ENCODE measurements at regions not wholly inside any gene's neighbourhood (a gene's known extent, or its start where the extent isn't known, plus 50 kb on each side); places are given as distances from the start of the nearest gene placed in this dataset.

DNA sequence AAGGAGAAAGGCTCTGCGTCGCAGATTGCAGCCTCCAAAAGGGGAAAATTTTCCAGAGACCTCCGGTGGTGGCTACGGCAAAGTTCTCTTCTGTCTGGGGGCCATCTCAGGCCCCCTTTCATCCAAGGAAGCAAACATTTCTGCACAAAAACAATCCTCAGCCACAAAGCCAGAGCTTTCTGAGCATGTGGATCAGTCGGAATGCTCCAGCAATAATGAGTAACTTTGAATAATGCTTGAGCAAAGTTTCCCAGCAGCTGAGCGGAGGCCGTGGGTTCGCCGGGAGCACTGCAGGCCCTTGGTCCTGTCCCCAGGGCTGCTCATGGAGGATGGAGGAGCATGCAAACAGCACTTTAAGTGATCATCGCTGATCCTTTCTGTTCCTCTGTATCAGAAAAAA, 60.2 kb upstream of the UNC5A start:
- TF ChIP-seq CTCF (IDR thresholded peaks at IDR 0.05) = no peak
- TF ChIP-seq POLR2AphosphoS5 (IDR thresholded peaks at IDR 0.05) = no peak
